Panc1 (cell line): ENCODE measurements at regions not wholly inside any gene's neighbourhood (a gene's known extent, or its start where the extent isn't known, plus 50 kb on each side); places are given as distances from the start of the nearest gene placed in this dataset.

ENCODE experiments used
- ATAC-seq: fragments of 200-7000 bp; cut with Tn5 transposase; 2 replicates; pipeline ENCODE4 v1.9.1; 2020; ENCODE audit warnings: mild to moderate bottlenecking, moderate library complexity
- BruUV-seq: library from RNA; stranded (reverse); fragments of 400-500 nt; replicated peaks from 2 replicates; lab custom pipeline; 2021; lab: Mats Ljungman, UMichigan
- CTCF ChIA-PET: fragments of 300-600 bp; sonication (Branson Sonifier 250); formaldehyde crosslinking; loops from one replicate; lab custom pipeline; 2022; ENCODE audit warnings: antibody characterized with exemption; lab: Charles Lee
- POLR2A ChIA-PET: fragments of 300-600 bp; sonication (Branson Sonifier 250); formaldehyde crosslinking; loops from one replicate; lab custom pipeline; 2022; ENCODE audit warnings: antibody characterized with exemption; lab: Charles Lee
- DNase-seq: peaks from one replicate; pipeline ENCODE4 v3.0.0-alpha.2; 2010; ENCODE audit warnings: low read depth, low spot score
- H3K27ac ChIP-seq: 2 replicates; pipeline ENCODE4 v1.5.1; 2011; ENCODE audit warnings: mild to moderate bottlenecking, low read length, inconsistent platforms
- H3K27me3 ChIP-seq: fragments of 200-500 bp; sonication (Bioruptor generic); 2 replicates; pipeline ENCODE4 v1.6.0; 2014; ENCODE audit warnings: low read length, inconsistent platforms; ENCODE audit not compliant: control insufficient read depth, insufficient read depth
- H3K36me3 ChIP-seq: fragments of 200-500 bp; sonication (Bioruptor generic); 2 replicates; pipeline ENCODE4 v1.5.1; 2014; ENCODE audit warnings: inconsistent platforms, mild to moderate bottlenecking, low read length, moderate library complexity; ENCODE audit not compliant: control insufficient read depth, insufficient read depth
- H3K4me1 ChIP-seq: 2 replicates; pipeline ENCODE4 v1.5.1; 2011; ENCODE audit warnings: inconsistent platforms, mild to moderate bottlenecking, low read length, moderate library complexity; ENCODE audit not compliant: control insufficient read depth, insufficient read depth
- H3K4me3 ChIP-seq, 2 experiments: 2 replicates each; pipeline ENCODE4 v1.5.1; 2011 to 2012; ENCODE audit warnings: low read depth in 2 of 2, low read length in 2 of 2, mild to moderate bottlenecking in 2 of 2, inconsistent platforms in 1 of 2, moderate library complexity in 1 of 2
- H3K9me3 ChIP-seq: fragments of 200-500 bp; sonication (Bioruptor generic); 2 replicates; pipeline ENCODE4 v1.5.1; 2014; ENCODE audit warnings: low read depth, mild to moderate bottlenecking, inconsistent platforms, low read length, moderate library complexity; ENCODE audit not compliant: control insufficient read depth, insufficient read depth
- CTCF ChIP-seq: fragments of 450-650 bp; IDR thresholded peaks from 2 replicates; pipeline ENCODE4 v1.5.1; 2017; ENCODE audit warnings: mild to moderate bottlenecking
- POLR2AphosphoS5 ChIP-seq: IDR thresholded peaks from 2 replicates; pipeline ENCODE4 v1.6.1; 2012; ENCODE audit warnings: mild to moderate bottlenecking, low read depth, low read length, moderate library complexity
- REST ChIP-seq, 2 experiments: IDR thresholded peaks; 2 replicates each; pipeline ENCODE4 v1.6.1; 2011 to 2012; ENCODE audit warnings: low read depth in 2 of 2, control low read depth in 1 of 2, low read length in 1 of 2, mild to moderate bottlenecking in 1 of 2, moderate library complexity in 1 of 2; ENCODE audit not compliant: insufficient read depth in 1 of 2
- SIN3A ChIP-seq: IDR thresholded peaks from 2 replicates; pipeline ENCODE4 v1.6.1; 2012; ENCODE audit warnings: low read depth, mild to moderate bottlenecking, low read length, moderate library complexity, borderline replicate concordance; ENCODE audit not compliant: insufficient read depth
- TCF7L2 ChIP-seq: IDR thresholded peaks from 2 replicates; pipeline ENCODE4 v1.6.1; 2011; ENCODE audit warnings: mild to moderate bottlenecking, low read depth, low read length, inconsistent platforms
- in situ Hi-C: cut with HindIII; loops from 2 replicates; pipeline ENCODE4 v1.10.0; 2016; ENCODE audit warnings: low sequenced_read_pairs, low pct_unique_long_range_greater_than_20kb
- intact Hi-C: fragments of 100-400 bp; cut with micrococcal nuclease; formaldehyde crosslinking; loops from one replicate; pipeline ENCODE4 v1.10.0; 2022; ENCODE audit not compliant: unreplicated experiment

GRCh38 chr1:118486199-118486598, 301.2 kb upstream of the SPAG17 start:
- no peaks in the 10 kb centered on the region for H3K27me3 ChIP-seq
- intact Hi-C loops, result no loop called here
- no peaks in the 10 kb centered on the region for H3K4me1 ChIP-seq
- TF ChIP-seq POLR2AphosphoS5 (no peak), TCF7L2 (no peak), CTCF (no peak)
- ATAC-seq, result no peak
- BruUV-seq, result no TSS peak
- H3K4me3 ChIP-seq, result no peak overlapping the region
- ChIA-PET CTCF (no interaction called here), POLR2A (no interaction called here)
- H3K36me3 ChIP-seq, result no peaks in the 10 kb centered on the region
- DNase-seq, result no peak
- no peak overlapping the region for H3K27ac ChIP-seq
- no peaks in the 10 kb centered on the region for H3K9me3 ChIP-seq
- in situ Hi-C loops, result no loop called here

GRCh38 chr1:118485757-118486156, 300.7 kb upstream of the SPAG17 start:
- no peak for TF ChIP-seq POLR2AphosphoS5
- no peak for TF ChIP-seq TCF7L2
- no peak for TF ChIP-seq SIN3A
- TF ChIP-seq REST (IDR thresholded peaks at IDR 0.05; ENCODE audit: insufficient read depth in 1 of 2, low read depth in 2 of 2, low read length in 1 of 2), result no peak
- no peak for TF ChIP-seq CTCF
- BruUV-seq, result no TSS peak

GRCh38 chr1:118484893-118485292, 299.9 kb upstream of the SPAG17 start:
- intact Hi-C loops, result no loop called here
- BruUV-seq, result no TSS peak
- H3K27me3 ChIP-seq, result no peaks in the 10 kb centered on the region

More at GRCh38 chr1:118485757-118486156, 300.7 kb upstream of the SPAG17 start:
- intact Hi-C loops, result no loop called here
- DNase-seq (no peak), ATAC-seq (no peak)
- CTCF ChIA-PET, result no interaction called here
- Histone ChIP-seq H3K36me3 (no peaks in the 10 kb centered on the region), H3K4me1 (no peaks in the 10 kb centered on the region), H3K27me3 (no peaks in the 10 kb centered on the region), H3K4me3 (no peak overlapping the region), H3K9me3 (no peaks in the 10 kb centered on the region), H3K27ac (no peak overlapping the region)
- in situ Hi-C loops, result no loop called here
- POLR2A ChIA-PET, result no interaction called here

More at GRCh38 chr1:118484893-118485292, 299.9 kb upstream of the SPAG17 start:
- ChIA-PET CTCF (no interaction called here), POLR2A (no interaction called here)
- DNase-seq (no peak), ATAC-seq (no peak)
- in situ Hi-C loops, result no loop called here
- H3K9me3 ChIP-seq, result no peaks in the 10 kb centered on the region
- H3K4me3 ChIP-seq, result no peak overlapping the region
- H3K27ac ChIP-seq, result no peak overlapping the region
- H3K36me3 ChIP-seq, result no peaks in the 10 kb centered on the region
- TF ChIP-seq SIN3A, result no peak
- TF ChIP-seq POLR2AphosphoS5, result no peak
- TF ChIP-seq TCF7L2, result no peak
- TF ChIP-seq REST (IDR thresholded peaks at IDR 0.05; ENCODE audit: insufficient read depth in 1 of 2, low read depth in 2 of 2, low read length in 1 of 2), result no peak
- no peak for TF ChIP-seq CTCF
- no peaks in the 10 kb centered on the region for H3K4me1 ChIP-seq
